Panc1 (cell line): ENCODE measurements at regions not wholly inside any gene's neighbourhood (a gene's known extent, or its start where the extent isn't known, plus 50 kb on each side); places are given as distances from the start of the nearest gene placed in this dataset.

Experiments used
- ATAC-seq: fragments of 200-7000 bp; cut with Tn5 transposase; 2 replicates; pipeline ENCODE4 v1.9.1; 2020; ENCODE audit warnings: mild to moderate bottlenecking, moderate library complexity
- BruUV-seq: library from RNA; stranded (reverse); fragments of 400-500 nt; replicated peaks from 2 replicates; lab custom pipeline; 2021; lab: Mats Ljungman, UMichigan
- CTCF ChIA-PET: fragments of 300-600 bp; sonication (Branson Sonifier 250); formaldehyde crosslinking; loops from one replicate; lab custom pipeline; 2022; ENCODE audit warnings: antibody characterized with exemption; lab: Charles Lee
- POLR2A ChIA-PET: fragments of 300-600 bp; sonication (Branson Sonifier 250); formaldehyde crosslinking; loops from one replicate; lab custom pipeline; 2022; ENCODE audit warnings: antibody characterized with exemption; lab: Charles Lee
- DNase-seq: peaks from one replicate; pipeline ENCODE4 v3.0.0-alpha.2; 2010; ENCODE audit warnings: low read depth, low spot score
- H3K27ac ChIP-seq: 2 replicates; pipeline ENCODE4 v1.5.1; 2011; ENCODE audit warnings: mild to moderate bottlenecking, low read length, inconsistent platforms
- H3K27me3 ChIP-seq: fragments of 200-500 bp; sonication (Bioruptor generic); 2 replicates; pipeline ENCODE4 v1.6.0; 2014; ENCODE audit warnings: low read length, inconsistent platforms; ENCODE audit not compliant: control insufficient read depth, insufficient read depth
- H3K36me3 ChIP-seq: fragments of 200-500 bp; sonication (Bioruptor generic); 2 replicates; pipeline ENCODE4 v1.5.1; 2014; ENCODE audit warnings: inconsistent platforms, mild to moderate bottlenecking, low read length, moderate library complexity; ENCODE audit not compliant: control insufficient read depth, insufficient read depth
- H3K4me1 ChIP-seq: 2 replicates; pipeline ENCODE4 v1.5.1; 2011; ENCODE audit warnings: inconsistent platforms, mild to moderate bottlenecking, low read length, moderate library complexity; ENCODE audit not compliant: control insufficient read depth, insufficient read depth
- H3K4me3 ChIP-seq, 2 experiments: 2 replicates each; pipeline ENCODE4 v1.5.1; 2011 to 2012; ENCODE audit warnings: low read depth in 2 of 2, low read length in 2 of 2, mild to moderate bottlenecking in 2 of 2, inconsistent platforms in 1 of 2, moderate library complexity in 1 of 2
- H3K9me3 ChIP-seq: fragments of 200-500 bp; sonication (Bioruptor generic); 2 replicates; pipeline ENCODE4 v1.5.1; 2014; ENCODE audit warnings: low read depth, mild to moderate bottlenecking, inconsistent platforms, low read length, moderate library complexity; ENCODE audit not compliant: control insufficient read depth, insufficient read depth
- CTCF ChIP-seq: fragments of 450-650 bp; IDR thresholded peaks from 2 replicates; pipeline ENCODE4 v1.5.1; 2017; ENCODE audit warnings: mild to moderate bottlenecking
- POLR2AphosphoS5 ChIP-seq: IDR thresholded peaks from 2 replicates; pipeline ENCODE4 v1.6.1; 2012; ENCODE audit warnings: mild to moderate bottlenecking, low read depth, low read length, moderate library complexity
- REST ChIP-seq, 2 experiments: IDR thresholded peaks; 2 replicates each; pipeline ENCODE4 v1.6.1; 2011 to 2012; ENCODE audit warnings: low read depth in 2 of 2, control low read depth in 1 of 2, low read length in 1 of 2, mild to moderate bottlenecking in 1 of 2, moderate library complexity in 1 of 2; ENCODE audit not compliant: insufficient read depth in 1 of 2
- SIN3A ChIP-seq: IDR thresholded peaks from 2 replicates; pipeline ENCODE4 v1.6.1; 2012; ENCODE audit warnings: low read depth, mild to moderate bottlenecking, low read length, moderate library complexity, borderline replicate concordance; ENCODE audit not compliant: insufficient read depth
- TCF7L2 ChIP-seq: IDR thresholded peaks from 2 replicates; pipeline ENCODE4 v1.6.1; 2011; ENCODE audit warnings: mild to moderate bottlenecking, low read depth, low read length, inconsistent platforms
- in situ Hi-C: cut with HindIII; loops from 2 replicates; pipeline ENCODE4 v1.10.0; 2016; ENCODE audit warnings: low sequenced_read_pairs, low pct_unique_long_range_greater_than_20kb
- intact Hi-C: fragments of 100-400 bp; cut with micrococcal nuclease; formaldehyde crosslinking; loops from one replicate; pipeline ENCODE4 v1.10.0; 2022; ENCODE audit not compliant: unreplicated experiment

- no peak overlapping the region for H3K27ac ChIP-seq
- in situ Hi-C loops: no loop called here
- no peak for ATAC-seq
- DNase-seq: no peak
- ChIA-PET POLR2A (no interaction called here), CTCF (no interaction called here)
- no peaks in the 10 kb centered on the region for H3K36me3 ChIP-seq
- intact Hi-C loops: loop anchor here (10.0 kb wide), 1 partner anchor 130 kb away; no protein-coding TSS in a partner anchor
- no peaks in the 10 kb centered on the region for H3K4me1 ChIP-seq
- BruUV-seq: no TSS peak
- no peak overlapping the region for H3K4me3 ChIP-seq
- no peak for TF ChIP-seq SIN3A
- no peak for TF ChIP-seq CTCF
- no peak for TF ChIP-seq TCF7L2
- TF ChIP-seq REST (IDR thresholded peaks at IDR 0.05; ENCODE audit: insufficient read depth in 1 of 2, low read depth in 2 of 2, low read length in 1 of 2): no peak
- no peak for TF ChIP-seq POLR2AphosphoS5
- no peaks in the 10 kb centered on the region for H3K27me3 ChIP-seq
- H3K9me3 ChIP-seq: no peaks in the 10 kb centered on the region
Measured at GRCh38 chr1:29954591-29954990, 718.3 kb downstream of the PTPRU start.

GRCh38 chr1:29953961-29954360 is 717.6 kb downstream of the PTPRU start:
- ATAC-seq (no peak), DNase-seq (no peak)
- Histone ChIP-seq H3K4me3 (no peak overlapping the region), H3K9me3 (no peaks in the 10 kb centered on the region), H3K36me3 (no peaks in the 10 kb centered on the region), H3K4me1 (no peaks in the 10 kb centered on the region), H3K27me3 (no peaks in the 10 kb centered on the region), H3K27ac (no peak overlapping the region)
- ChIA-PET CTCF (no interaction called here), POLR2A (no interaction called here)
- BruUV-seq: no TSS peak
- intact Hi-C loops (loop anchor here (10.0 kb wide), 1 partner anchor 131 kb away; no protein-coding TSS in a partner anchor), in situ Hi-C loops (no loop called here)
- TF ChIP-seq SIN3A: no peak
- TF ChIP-seq TCF7L2: no peak
- no peak for TF ChIP-seq REST (IDR thresholded peaks at IDR 0.05; ENCODE audit: insufficient read depth in 1 of 2, low read depth in 2 of 2, low read length in 1 of 2)
- no peak for TF ChIP-seq POLR2AphosphoS5
- no peak for TF ChIP-seq CTCF
